Natural killer cell (primary cell): ENCODE measurements at regions not wholly inside any gene's neighbourhood (a gene's known extent, or its start where the extent isn't known, plus 50 kb on each side); places are given as distances from the start of the nearest gene placed in this dataset.

Experiments used
- ATAC-seq, 3 donors: fragments of 150-1000 bp in 2 of 3; fragments of 200-7000 bp in 1 of 3; cut with Tn5 transposase; 1 replicate in 1 of 3; 2 replicates in 2 of 3; pipeline ENCODE4 v1.10.0; 2021; ENCODE audit warnings: mild to moderate bottlenecking in 2 of 3, moderate library complexity in 2 of 3
- DNase-seq, 2 donors: peaks; one replicate each; pipeline versions ENCODE4 v3.0.0 to v3.0.0-alpha.2; 2013 to 2021; ENCODE audit warnings: mixed read lengths in 1 of 2
- H3K27ac ChIP-seq: one replicate; pipeline ENCODE4 v1.5.1; 2013; ENCODE audit warnings: mild to moderate bottlenecking, low read length
- H3K27me3 ChIP-seq: one replicate; pipeline ENCODE4 v1.6.1; 2013; ENCODE audit warnings: low read length; ENCODE audit not compliant: control insufficient read depth, insufficient read depth
- H3K36me3 ChIP-seq: one replicate; pipeline ENCODE4 v1.6.1; 2013; ENCODE audit warnings: low read length; ENCODE audit not compliant: control insufficient read depth, insufficient read depth
- H3K4me1 ChIP-seq: one replicate; pipeline ENCODE4 v1.6.1; 2013; ENCODE audit warnings: low read length; ENCODE audit not compliant: control insufficient read depth, insufficient read depth
- H3K4me3 ChIP-seq: one replicate; pipeline ENCODE4 v1.5.1; 2013; ENCODE audit warnings: low read length
- H3K9me3 ChIP-seq: one replicate; pipeline ENCODE4 v1.6.1; 2013; ENCODE audit warnings: low read length; ENCODE audit not compliant: control insufficient read depth, insufficient read depth
- H3K27ac Mint-ChIP-seq, 2 donors: one replicate each; pipeline ENCODE4 v1.8.0; 2022; ENCODE audit warnings: mild to moderate bottlenecking in 2 of 2, mixed read lengths in 2 of 2, moderate library complexity in 1 of 2
- H3K27me3 Mint-ChIP-seq, 2 donors: one replicate each; pipeline ENCODE4 v1.8.0; 2022; ENCODE audit warnings: low read depth in 2 of 2, mixed read lengths in 2 of 2
- H3K36me3 Mint-ChIP-seq: one replicate; pipeline ENCODE4 v1.8.0; 2022; ENCODE audit warnings: mixed read lengths
- H3K4me1 Mint-ChIP-seq, 2 donors: one replicate each; pipeline ENCODE4 v1.8.0; 2022; ENCODE audit warnings: mixed read lengths in 2 of 2
- H3K4me3 Mint-ChIP-seq: one replicate; pipeline ENCODE4 v1.8.0; 2022; ENCODE audit warnings: mild to moderate bottlenecking, moderate library complexity, mixed read lengths
- H3K9me3 Mint-ChIP-seq, 2 donors: one replicate each; pipeline ENCODE4 v1.8.0; 2022; ENCODE audit warnings: mixed read lengths in 2 of 2
- WGBS: methylation state at CpG from one replicate; pipeline ENCODE4 v1.1.7; 2013; ENCODE audit warnings: missing lambda C conversion rate; ENCODE audit not compliant: insufficient coverage; 5-methylcytosine and 5-hydroxymethylcytosine counted together
- intact Hi-C: fragments of 100-400 bp; cut with micrococcal nuclease; formaldehyde crosslinking; loops from one replicate; pipeline ENCODE4 v1.14.2; 2022
- TF ChIP-seq, protein P1 (sequence below): fragments of 200-600 bp; IDR thresholded peaks from one replicate; pipeline ENCODE4 v1.8.0; 2022; ENCODE audit warnings: antibody characterized with exemption

DNA sequence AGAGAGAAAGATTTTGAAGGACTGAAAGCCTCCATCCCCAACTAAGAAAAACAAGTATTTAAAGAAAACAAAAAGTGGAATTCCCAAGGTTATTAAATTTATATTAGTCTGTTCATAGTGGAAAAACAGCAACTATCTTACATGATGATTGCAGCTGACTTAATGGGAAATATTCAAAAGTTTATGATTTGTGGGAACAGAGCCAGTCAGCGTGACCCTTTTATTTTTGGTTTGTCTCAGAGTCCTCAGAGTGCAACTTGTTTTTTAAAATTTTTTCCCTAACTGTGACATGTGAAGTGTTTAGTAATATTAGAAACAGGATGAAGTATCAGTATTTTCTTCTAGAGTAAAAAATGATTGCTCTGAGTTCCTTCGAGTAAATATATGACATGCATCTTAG is 441.9 kb upstream of the MCTP2 start:
- ATAC-seq (no peak), DNase-seq (no peak)
- no peak overlapping the region for H3K27ac Mint-ChIP-seq
- H3K4me3 Mint-ChIP-seq: no peak overlapping the region
- Histone ChIP-seq H3K9me3 (no peaks in the 10 kb centered on the region), H3K27ac (no peak overlapping the region), H3K36me3 (no peaks in the 10 kb centered on the region), H3K4me3 (no peak overlapping the region), H3K4me1 (no peaks in the 10 kb centered on the region), H3K27me3 (peaks cover 2% of the 10 kb centered on the region)
- TF ChIP-seq, protein P1, sequence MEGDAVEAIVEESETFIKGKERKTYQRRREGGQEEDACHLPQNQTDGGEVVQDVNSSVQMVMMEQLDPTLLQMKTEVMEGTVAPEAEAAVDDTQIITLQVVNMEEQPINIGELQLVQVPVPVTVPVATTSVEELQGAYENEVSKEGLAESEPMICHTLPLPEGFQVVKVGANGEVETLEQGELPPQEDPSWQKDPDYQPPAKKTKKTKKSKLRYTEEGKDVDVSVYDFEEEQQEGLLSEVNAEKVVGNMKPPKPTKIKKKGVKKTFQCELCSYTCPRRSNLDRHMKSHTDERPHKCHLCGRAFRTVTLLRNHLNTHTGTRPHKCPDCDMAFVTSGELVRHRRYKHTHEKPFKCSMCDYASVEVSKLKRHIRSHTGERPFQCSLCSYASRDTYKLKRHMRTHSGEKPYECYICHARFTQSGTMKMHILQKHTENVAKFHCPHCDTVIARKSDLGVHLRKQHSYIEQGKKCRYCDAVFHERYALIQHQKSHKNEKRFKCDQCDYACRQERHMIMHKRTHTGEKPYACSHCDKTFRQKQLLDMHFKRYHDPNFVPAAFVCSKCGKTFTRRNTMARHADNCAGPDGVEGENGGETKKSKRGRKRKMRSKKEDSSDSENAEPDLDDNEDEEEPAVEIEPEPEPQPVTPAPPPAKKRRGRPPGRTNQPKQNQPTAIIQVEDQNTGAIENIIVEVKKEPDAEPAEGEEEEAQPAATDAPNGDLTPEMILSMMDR: no peak
- peaks cover 9 to 41% of the 10 kb centered on the region in 2 donors for H3K27me3 Mint-ChIP-seq
- intact Hi-C loops: no loop called here
- H3K9me3 Mint-ChIP-seq: no peaks in the 10 kb centered on the region
- H3K36me3 Mint-ChIP-seq: no peaks in the 10 kb centered on the region
- no peaks in the 10 kb centered on the region for H3K4me1 Mint-ChIP-seq
- WGBS: 83% methylated on average over 2 of the region's 2 CpGs

DNA sequence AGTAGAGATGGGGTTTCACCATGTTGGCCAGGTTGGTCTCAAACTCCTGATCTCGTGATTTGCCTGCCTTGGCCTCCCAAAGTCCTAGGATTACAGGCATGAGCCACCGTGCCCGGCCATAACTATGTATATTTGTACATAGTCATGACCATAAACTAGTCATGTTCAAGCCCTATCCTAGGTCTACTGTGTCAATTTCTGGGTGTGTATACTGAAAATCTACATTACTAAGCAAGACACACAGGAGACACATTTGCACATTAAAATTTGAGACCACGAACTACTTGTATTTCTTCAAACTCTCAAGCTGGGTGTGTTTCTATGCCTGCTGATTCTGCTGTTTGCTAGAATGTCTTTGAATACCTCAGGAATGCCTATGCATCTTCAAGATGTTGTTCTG is 451.3 kb upstream of the MCTP2 start:
- 85% methylated on average over 4 of the region's 4 CpGs for WGBS
- H3K4me3 Mint-ChIP-seq: no peak overlapping the region
- intact Hi-C loops: no loop called here
- Histone ChIP-seq H3K4me3 (no peak overlapping the region), H3K9me3 (no peaks in the 10 kb centered on the region), H3K27ac (no peak overlapping the region), H3K36me3 (no peaks in the 10 kb centered on the region), H3K4me1 (no peaks in the 10 kb centered on the region), H3K27me3 (no peaks in the 10 kb centered on the region)
- no peak for DNase-seq
- ATAC-seq: no peak
- H3K27ac Mint-ChIP-seq: no peak overlapping the region
- peaks cover 9 to 18% of the 10 kb centered on the region in 2 donors for H3K27me3 Mint-ChIP-seq
- no peaks in the 10 kb centered on the region for H3K4me1 Mint-ChIP-seq
- no peaks in the 10 kb centered on the region for H3K36me3 Mint-ChIP-seq
- H3K9me3 Mint-ChIP-seq: peaks cover 0 to 2% of the 10 kb centered on the region in 2 donors
- TF ChIP-seq, protein P1: no peak

- intact Hi-C loops: no loop called here
- no peaks in the 10 kb centered on the region for H3K27me3 ChIP-seq
- no peak overlapping the region for H3K4me3 ChIP-seq
- no peaks in the 10 kb centered on the region for H3K9me3 ChIP-seq
- DNase-seq: no peak
- Mint-ChIP-seq H3K9me3 (peaks cover 0 to 2% of the 10 kb centered on the region in 2 donors), H3K27me3 (peaks cover 9 to 25% of the 10 kb centered on the region in 2 donors), H3K4me3 (no peak overlapping the region), H3K4me1 (no peaks in the 10 kb centered on the region), H3K36me3 (no peaks in the 10 kb centered on the region), H3K27ac (no peak overlapping the region)
- no peak overlapping the region for H3K27ac ChIP-seq
- no peaks in the 10 kb centered on the region for H3K36me3 ChIP-seq
- TF ChIP-seq, protein P1: no peak
- 93% methylated on average over 4 of the region's 4 CpGs for WGBS
- H3K4me1 ChIP-seq: no peaks in the 10 kb centered on the region
- no peak for ATAC-seq
These were observed 452.0 kb upstream of the MCTP2 start for GRCh38 chr15:93779341-93779740.

DNA sequence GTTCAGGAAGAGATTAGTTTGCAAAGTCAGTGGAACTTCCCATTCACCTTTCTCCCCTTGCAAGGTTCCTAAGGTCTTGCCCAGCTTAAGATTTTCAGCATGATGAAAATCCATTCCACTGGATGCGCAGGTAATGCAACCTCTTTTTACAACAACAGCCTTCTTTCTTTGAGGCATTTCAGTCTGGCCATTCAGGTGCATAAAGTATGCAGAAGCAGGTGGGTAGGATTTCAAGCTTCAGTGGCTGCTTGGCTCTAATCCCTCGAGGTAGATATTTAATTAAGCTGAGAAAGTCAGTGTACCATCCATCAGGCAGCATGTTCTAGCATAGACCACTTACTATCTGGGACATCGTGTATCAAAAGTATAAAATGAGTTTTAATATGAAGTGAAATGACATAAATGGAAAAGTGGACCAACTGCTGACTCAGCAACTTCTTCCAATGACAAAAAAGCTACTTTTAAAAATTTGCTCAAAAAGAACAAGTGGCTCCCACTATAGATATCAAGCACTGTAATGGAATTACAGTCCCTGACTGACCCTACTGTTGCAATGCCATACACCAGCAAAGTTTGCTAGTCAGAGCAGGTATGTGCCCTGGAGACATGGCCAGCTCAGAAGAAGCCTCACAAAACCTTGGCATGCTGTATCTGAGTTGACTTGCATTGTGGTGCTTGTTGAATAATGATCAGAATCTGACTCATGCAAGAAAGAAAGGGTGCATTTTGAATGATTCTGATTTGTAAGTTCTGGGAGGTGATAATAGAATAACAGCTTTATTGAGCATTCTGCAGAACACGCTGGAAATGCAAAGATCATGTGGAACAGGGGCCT is 459.9 kb upstream of the MCTP2 start:
- no peak overlapping the region for H3K27ac ChIP-seq
- no peaks in the 10 kb centered on the region for H3K9me3 ChIP-seq
- Mint-ChIP-seq H3K27me3 (peaks cover 12 to 27% of the 10 kb centered on the region in 2 donors), H3K9me3 (peaks cover 0 to 4% of the 10 kb centered on the region in 2 donors), H3K36me3 (no peaks in the 10 kb centered on the region), H3K4me3 (no peak overlapping the region), H3K4me1 (no peaks in the 10 kb centered on the region), H3K27ac (no peak overlapping the region)
- no peak overlapping the region for H3K4me3 ChIP-seq
- 78% methylated on average over 3 of the region's 4 CpGs for WGBS
- TF ChIP-seq, protein P1: no peak
- intact Hi-C loops: no loop called here
- H3K27me3 ChIP-seq: no peaks in the 10 kb centered on the region
- H3K4me1 ChIP-seq: no peaks in the 10 kb centered on the region
- ATAC-seq (no peak), DNase-seq (no peak)
- H3K36me3 ChIP-seq: no peaks in the 10 kb centered on the region
